HL-60 (cell line): ENCODE measurements at regions not wholly inside any gene's neighbourhood (a gene's known extent, or its start where the extent isn't known, plus 50 kb on each side); places are given as distances from the start of the nearest gene placed in this dataset.
"Not testable (repeated sequence)": the region's sequence is repeated elsewhere in the genome, so short reads cannot be mapped to it uniquely, and the experiment has no call there.

Experiments
- GABPA ChIP-seq: IDR thresholded peaks from 2 replicates; pipeline ENCODE4 v1.6.1; 2012; ENCODE audit warnings: low read depth
- POLR2AphosphoS5 ChIP-seq: IDR thresholded peaks from 2 replicates; pipeline ENCODE4 v1.6.1; 2012; ENCODE audit warnings: low read depth
- TF ChIP-seq, protein P1 (sequence below): IDR thresholded peaks from one replicate; pipeline ENCODE4 v1.5.1; 2011; ENCODE audit warnings: low read length, control low read depth, inconsistent platforms; ENCODE audit not compliant: insufficient read depth
- TF ChIP-seq, protein P2 (sequence below): IDR thresholded peaks from 2 replicates; pipeline ENCODE4 v1.6.1; 2012; ENCODE audit warnings: low read depth; ENCODE audit not compliant: insufficient replicate concordance

DNA sequence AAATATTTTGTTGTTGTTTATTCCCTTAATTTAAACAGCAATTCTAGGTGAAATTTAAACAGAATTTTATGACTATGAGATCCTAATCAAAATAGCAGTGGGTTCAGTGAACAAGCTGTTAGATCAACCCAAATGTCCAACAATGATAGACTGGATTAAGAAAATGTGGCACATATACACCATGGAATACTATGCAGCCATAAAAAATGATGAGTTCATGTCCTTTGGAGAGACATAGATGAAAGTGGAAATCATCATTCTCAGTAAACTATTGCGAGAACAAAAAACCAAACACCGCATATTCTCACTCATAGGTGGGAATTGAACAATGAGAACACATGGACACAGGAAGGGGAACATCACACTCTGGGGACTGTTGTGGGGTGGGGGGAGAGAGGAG lies 407.3 kb upstream of the ADAMTSL1 start:
- TF ChIP-seq, protein P1, sequence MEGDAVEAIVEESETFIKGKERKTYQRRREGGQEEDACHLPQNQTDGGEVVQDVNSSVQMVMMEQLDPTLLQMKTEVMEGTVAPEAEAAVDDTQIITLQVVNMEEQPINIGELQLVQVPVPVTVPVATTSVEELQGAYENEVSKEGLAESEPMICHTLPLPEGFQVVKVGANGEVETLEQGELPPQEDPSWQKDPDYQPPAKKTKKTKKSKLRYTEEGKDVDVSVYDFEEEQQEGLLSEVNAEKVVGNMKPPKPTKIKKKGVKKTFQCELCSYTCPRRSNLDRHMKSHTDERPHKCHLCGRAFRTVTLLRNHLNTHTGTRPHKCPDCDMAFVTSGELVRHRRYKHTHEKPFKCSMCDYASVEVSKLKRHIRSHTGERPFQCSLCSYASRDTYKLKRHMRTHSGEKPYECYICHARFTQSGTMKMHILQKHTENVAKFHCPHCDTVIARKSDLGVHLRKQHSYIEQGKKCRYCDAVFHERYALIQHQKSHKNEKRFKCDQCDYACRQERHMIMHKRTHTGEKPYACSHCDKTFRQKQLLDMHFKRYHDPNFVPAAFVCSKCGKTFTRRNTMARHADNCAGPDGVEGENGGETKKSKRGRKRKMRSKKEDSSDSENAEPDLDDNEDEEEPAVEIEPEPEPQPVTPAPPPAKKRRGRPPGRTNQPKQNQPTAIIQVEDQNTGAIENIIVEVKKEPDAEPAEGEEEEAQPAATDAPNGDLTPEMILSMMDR, result not testable (repeated sequence)
- not testable (repeated sequence) for TF ChIP-seq GABPA, POLR2AphosphoS5
- TF ChIP-seq, protein P2, sequence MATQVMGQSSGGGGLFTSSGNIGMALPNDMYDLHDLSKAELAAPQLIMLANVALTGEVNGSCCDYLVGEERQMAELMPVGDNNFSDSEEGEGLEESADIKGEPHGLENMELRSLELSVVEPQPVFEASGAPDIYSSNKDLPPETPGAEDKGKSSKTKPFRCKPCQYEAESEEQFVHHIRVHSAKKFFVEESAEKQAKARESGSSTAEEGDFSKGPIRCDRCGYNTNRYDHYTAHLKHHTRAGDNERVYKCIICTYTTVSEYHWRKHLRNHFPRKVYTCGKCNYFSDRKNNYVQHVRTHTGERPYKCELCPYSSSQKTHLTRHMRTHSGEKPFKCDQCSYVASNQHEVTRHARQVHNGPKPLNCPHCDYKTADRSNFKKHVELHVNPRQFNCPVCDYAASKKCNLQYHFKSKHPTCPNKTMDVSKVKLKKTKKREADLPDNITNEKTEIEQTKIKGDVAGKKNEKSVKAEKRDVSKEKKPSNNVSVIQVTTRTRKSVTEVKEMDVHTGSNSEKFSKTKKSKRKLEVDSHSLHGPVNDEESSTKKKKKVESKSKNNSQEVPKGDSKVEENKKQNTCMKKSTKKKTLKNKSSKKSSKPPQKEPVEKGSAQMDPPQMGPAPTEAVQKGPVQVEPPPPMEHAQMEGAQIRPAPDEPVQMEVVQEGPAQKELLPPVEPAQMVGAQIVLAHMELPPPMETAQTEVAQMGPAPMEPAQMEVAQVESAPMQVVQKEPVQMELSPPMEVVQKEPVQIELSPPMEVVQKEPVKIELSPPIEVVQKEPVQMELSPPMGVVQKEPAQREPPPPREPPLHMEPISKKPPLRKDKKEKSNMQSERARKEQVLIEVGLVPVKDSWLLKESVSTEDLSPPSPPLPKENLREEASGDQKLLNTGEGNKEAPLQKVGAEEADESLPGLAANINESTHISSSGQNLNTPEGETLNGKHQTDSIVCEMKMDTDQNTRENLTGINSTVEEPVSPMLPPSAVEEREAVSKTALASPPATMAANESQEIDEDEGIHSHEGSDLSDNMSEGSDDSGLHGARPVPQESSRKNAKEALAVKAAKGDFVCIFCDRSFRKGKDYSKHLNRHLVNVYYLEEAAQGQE, result not testable (repeated sequence)
